Bronchial epithelial cell (primary cell): ENCODE measurements at regions not wholly inside any gene's neighbourhood (a gene's known extent, or its start where the extent isn't known, plus 50 kb on each side); places are given as distances from the start of the nearest gene placed in this dataset.
"Not testable (repeated sequence)": the region's sequence is repeated elsewhere in the genome, so short reads cannot be mapped to it uniquely, and the experiment has no call there.

Source experiments
- DNase-seq: peaks from one replicate; pipeline ENCODE4 v3.0.0-alpha.2; 2010; ENCODE audit warnings: low read depth
- FAIRE-seq: peaks from 2 replicates; lab custom pipeline; 2011; peaks lifted over from hg19 to GRCh38; lab: Jason Lieb, UNC
- H3K27me3 ChIP-seq: 2 replicates; pipeline ENCODE4 v1.5.1; 2011; ENCODE audit warnings: low read length; ENCODE audit not compliant: control insufficient read depth, insufficient read depth
- H3K36me3 ChIP-seq: 2 replicates; pipeline ENCODE4 v1.5.1; 2011; ENCODE audit warnings: low read length; ENCODE audit not compliant: control insufficient read depth, insufficient read depth
- H3K4me3 ChIP-seq: 2 replicates; pipeline ENCODE4 v1.5.1; 2011; ENCODE audit warnings: mild to moderate bottlenecking, low read depth, low read length, control low read depth
- TF ChIP-seq, protein P1 (sequence below): IDR thresholded peaks from 2 replicates; pipeline ENCODE4 v1.5.1; 2011; ENCODE audit warnings: mild to moderate bottlenecking, moderate library complexity, low read length, control low read depth, inconsistent platforms; ENCODE audit not compliant: insufficient read depth, severe bottlenecking

DNA sequence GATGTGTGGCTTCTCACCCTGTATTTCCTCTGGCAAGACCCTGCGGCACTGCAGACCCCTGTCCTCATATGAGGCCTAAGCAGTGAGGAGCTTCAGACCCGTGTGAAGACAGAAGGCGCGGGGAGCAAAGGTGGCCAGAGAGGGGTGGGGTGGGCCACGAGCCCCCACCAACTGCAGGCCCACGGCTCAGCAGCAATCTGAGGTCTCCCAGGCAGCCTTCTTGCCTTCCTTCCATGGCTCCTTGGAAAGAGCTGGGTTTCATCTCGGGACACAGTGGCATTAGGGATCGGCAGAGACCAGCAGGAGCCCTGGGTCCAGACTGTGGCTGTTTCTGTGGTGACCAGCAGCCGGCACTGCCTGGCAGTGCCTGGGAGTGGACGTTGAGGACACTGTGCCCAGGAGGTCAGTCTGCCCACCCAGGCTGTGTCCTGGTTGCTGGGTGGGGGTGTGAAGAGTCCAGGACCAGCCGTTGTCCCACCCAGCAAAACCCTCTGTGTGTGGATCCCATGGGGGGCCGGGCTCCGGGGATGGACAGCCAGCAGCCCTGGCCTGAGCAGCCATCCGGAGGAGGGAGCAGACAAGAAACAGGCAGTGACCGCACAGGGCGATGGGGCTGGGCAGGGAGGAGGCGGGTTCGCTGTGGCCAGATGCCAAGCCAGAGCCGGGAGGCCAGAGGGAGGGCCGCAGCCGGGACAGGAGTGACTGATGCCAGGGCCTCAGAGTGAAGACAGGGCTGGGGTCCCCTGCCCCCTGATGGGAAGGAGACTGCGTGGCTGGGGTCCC, 73.8 kb downstream of the RRM2 start:
- TF ChIP-seq, protein P1, sequence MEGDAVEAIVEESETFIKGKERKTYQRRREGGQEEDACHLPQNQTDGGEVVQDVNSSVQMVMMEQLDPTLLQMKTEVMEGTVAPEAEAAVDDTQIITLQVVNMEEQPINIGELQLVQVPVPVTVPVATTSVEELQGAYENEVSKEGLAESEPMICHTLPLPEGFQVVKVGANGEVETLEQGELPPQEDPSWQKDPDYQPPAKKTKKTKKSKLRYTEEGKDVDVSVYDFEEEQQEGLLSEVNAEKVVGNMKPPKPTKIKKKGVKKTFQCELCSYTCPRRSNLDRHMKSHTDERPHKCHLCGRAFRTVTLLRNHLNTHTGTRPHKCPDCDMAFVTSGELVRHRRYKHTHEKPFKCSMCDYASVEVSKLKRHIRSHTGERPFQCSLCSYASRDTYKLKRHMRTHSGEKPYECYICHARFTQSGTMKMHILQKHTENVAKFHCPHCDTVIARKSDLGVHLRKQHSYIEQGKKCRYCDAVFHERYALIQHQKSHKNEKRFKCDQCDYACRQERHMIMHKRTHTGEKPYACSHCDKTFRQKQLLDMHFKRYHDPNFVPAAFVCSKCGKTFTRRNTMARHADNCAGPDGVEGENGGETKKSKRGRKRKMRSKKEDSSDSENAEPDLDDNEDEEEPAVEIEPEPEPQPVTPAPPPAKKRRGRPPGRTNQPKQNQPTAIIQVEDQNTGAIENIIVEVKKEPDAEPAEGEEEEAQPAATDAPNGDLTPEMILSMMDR, result no peak
- DNase-seq, result no peak
- FAIRE-seq, result no peak
- no peaks in the 10 kb centered on the region for H3K27me3 ChIP-seq
- H3K4me3 ChIP-seq, result no peak overlapping the region
- H3K36me3 ChIP-seq, result no peaks in the 10 kb centered on the region

DNA sequence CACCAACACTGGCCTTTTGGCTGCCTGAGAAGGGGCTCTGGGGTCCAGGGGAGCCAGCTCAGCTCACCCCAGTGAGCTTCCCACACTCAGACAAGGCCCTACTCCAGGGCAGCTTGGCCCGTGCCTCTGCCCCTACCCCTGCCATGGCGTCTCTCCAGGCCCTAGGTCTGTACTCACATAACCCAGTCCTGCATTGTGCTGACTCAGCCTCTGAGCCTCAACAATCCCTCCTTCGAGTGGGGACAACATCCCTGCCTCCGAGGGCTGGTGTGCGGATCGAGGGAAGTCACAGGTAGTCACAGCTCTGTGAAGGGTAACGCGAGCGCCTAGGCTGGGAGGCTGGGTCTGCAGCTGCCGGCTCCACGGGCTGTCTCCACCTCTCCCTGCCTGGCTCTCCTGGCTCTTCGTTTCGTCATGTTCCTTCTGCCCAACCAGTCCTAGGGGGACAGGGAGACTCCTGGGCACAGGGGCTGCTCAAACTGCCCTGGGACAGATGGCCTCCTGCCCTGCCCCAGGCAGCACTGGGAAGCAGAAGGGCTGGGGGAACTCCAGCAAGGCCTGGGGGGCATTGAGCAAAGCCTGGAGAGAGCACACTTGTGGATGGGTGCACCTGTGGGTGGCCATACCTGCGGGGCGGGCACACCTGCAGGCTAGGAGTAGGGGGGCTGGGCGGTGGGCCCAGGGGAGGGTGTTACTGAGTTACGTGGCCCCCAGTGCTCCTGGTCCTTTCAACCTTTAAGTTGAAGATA, 74.6 kb downstream of the RRM2 start:
- no peaks in the 10 kb centered on the region for H3K27me3 ChIP-seq
- DNase-seq (no peak), FAIRE-seq (no peak)
- no peaks in the 10 kb centered on the region for H3K36me3 ChIP-seq
- no peak overlapping the region for H3K4me3 ChIP-seq
- TF ChIP-seq, protein P1, result no peak

DNA sequence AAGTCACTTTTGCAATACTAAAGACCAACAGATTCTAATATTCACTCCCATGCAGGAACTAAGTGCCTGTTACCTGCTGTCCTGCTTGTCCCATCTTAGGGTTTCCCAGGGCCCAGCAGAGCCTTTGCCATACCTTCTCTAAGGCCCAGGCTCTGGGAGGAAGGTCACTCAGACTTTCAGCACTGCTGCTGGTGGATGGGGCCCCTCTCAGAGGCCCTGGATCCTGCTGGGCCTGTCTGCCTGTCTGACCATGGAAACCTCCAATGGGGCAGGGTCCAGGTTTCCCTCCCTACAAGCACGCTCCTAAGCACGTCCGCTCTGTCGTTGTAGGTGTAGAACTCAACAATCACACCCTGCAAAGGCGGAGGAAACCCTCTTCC, 75.1 kb downstream of the RRM2 start:
- TF ChIP-seq, protein P1, result no peak
- no peak for FAIRE-seq
- Histone ChIP-seq H3K27me3 (no peaks in the 10 kb centered on the region), H3K4me3 (no peak overlapping the region), H3K36me3 (no peaks in the 10 kb centered on the region)
- DNase-seq, result no peak

DNA sequence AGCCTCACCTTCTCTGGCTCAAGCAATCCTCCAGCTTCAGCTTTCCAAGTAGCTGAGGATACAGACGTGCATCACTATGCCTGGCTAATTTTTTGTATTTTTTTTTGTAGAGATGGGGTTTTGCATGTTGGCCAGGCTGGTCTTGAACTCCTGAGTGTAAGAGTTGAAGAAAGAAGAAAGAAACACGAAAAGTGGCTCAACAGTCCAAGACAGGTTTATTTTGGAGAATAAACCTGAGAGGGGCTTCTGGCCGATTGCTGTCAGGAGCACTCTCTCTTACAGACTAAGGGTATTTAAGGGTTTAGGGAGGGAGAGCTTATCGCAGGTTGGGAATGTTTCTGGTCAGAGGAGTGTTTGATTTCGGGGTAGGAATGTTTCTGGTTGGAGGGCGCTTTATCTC, 75.9 kb downstream of the RRM2 start:
- H3K36me3 ChIP-seq, FAIRE-seq, H3K4me3 ChIP-seq, DNase-seq, H3K27me3 ChIP-seq: not testable (repeated sequence)

DNA sequence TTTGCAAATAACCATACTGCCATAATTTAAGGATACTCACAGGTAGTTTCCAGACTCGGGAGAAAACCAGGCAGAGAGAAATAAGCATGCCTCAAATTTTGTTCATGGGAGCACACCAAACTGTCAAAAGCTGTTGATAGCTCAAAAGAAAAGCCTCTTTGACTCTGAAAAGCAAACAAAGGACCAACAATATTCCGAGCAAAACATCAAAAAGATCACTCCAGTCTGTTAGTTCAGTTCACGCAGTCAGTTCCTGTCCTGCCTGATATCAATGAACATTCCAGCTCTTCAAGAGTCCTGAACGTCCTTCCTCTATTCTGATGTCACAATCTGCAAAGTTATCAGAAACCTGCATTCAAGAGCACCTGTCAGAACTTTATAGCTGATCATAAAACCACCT, 78.7 kb downstream of the RRM2 start:
- H3K4me3 ChIP-seq, result no peak overlapping the region
- FAIRE-seq (no peak), DNase-seq (no peak)
- no peaks in the 10 kb centered on the region for H3K27me3 ChIP-seq
- TF ChIP-seq, protein P1, result no peak
- no peaks in the 10 kb centered on the region for H3K36me3 ChIP-seq

DNA sequence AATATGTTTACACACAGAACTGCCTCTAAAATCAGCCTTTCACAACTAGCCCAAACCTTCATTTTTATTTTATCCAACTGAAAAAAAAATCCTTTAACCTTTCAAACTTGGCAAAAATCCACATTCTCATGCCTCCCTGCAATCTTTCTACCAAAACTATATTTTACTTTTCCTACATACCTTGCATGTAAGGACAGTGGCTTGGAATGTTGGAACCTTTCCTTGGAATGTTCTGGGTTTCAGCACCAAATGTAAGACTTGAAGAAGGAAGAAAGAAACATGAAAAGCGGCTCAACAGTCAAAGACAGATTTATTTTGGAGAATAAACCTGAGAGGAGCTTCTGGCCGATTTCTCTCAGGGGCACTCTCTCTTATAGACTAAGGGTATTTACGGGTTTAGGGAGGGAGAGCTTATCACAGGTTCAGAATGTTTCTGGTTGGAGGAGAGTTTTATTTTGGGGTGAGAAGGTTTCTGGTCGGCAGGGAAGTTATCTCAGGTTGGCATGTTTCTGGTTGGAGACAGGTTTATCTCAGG, 79.7 kb downstream of the RRM2 start:
- Histone ChIP-seq H3K4me3 (no peak overlapping the region), H3K36me3 (no peaks in the 10 kb centered on the region), H3K27me3 (no peaks in the 10 kb centered on the region)
- no peak for FAIRE-seq
- TF ChIP-seq, protein P1, result no peak
- peak; percentile 21 for DNase-seq
